Activated naive CD4-positive, alpha-beta T cell treated with anti-CD3 and anti-CD28 coated beads for 36 hours (primary cell): ENCODE measurements at regions not wholly inside any gene's neighbourhood (a gene's known extent, or its start where the extent isn't known, plus 50 kb on each side); places are given as distances from the start of the nearest gene placed in this dataset.

Experiments used
- CTCF ChIA-PET: fragments of 350-600 bp; sonication (Branson Sonifier 250); formaldehyde crosslinking; loops from one replicate; lab custom pipeline; 2021; ENCODE audit warnings: antibody characterized with exemption; lab: Charles Lee
- DNase-seq: peaks from one replicate; pipeline ENCODE4 v3.0.0-alpha.2; 2020
- H3K27ac Mint-ChIP-seq: one replicate; pipeline ENCODE4 v1.8.0; 2021; ENCODE audit warnings: mild to moderate bottlenecking, mixed read lengths
- H3K27me3 Mint-ChIP-seq: one replicate; pipeline ENCODE4 v1.8.0; 2021; ENCODE audit warnings: low read depth, mixed read lengths
- H3K36me3 Mint-ChIP-seq: one replicate; pipeline ENCODE4 v1.8.0; 2021; ENCODE audit warnings: low read depth, mixed read lengths
- H3K4me1 Mint-ChIP-seq: one replicate; pipeline ENCODE4 v1.8.0; 2021; ENCODE audit warnings: low read depth, mixed read lengths
- H3K4me3 Mint-ChIP-seq: one replicate; pipeline ENCODE4 v1.8.0; 2021; ENCODE audit warnings: mild to moderate bottlenecking, moderate library complexity, mixed read lengths
- H3K9me3 Mint-ChIP-seq: one replicate; pipeline ENCODE4 v1.8.0; 2021; ENCODE audit warnings: mixed read lengths
- intact Hi-C: fragments of 100-400 bp; cut with micrococcal nuclease; formaldehyde crosslinking; loops from one replicate; pipeline ENCODE4 v1.15.1; 2023

GRCh38 chr2:103469800-103470199 is 708.0 kb downstream of the TMEM182 start:
- no peaks in the 10 kb centered on the region for H3K27me3 Mint-ChIP-seq
- DNase-seq = no peak
- no peak overlapping the region for H3K27ac Mint-ChIP-seq
- H3K4me3 Mint-ChIP-seq = no peak overlapping the region
- H3K9me3 Mint-ChIP-seq = peaks cover 22% of the 10 kb centered on the region
- H3K36me3 Mint-ChIP-seq = no peaks in the 10 kb centered on the region
- no peaks in the 10 kb centered on the region for H3K4me1 Mint-ChIP-seq
- CTCF ChIA-PET = no interaction called here
- intact Hi-C loops = no loop called here

GRCh38 chr2:103484906-103485305 is 723.1 kb downstream of the TMEM182 start:
- DNase-seq = no peak
- Mint-ChIP-seq H3K27ac (no peak overlapping the region), H3K4me1 (no peaks in the 10 kb centered on the region), H3K4me3 (no peak overlapping the region), H3K36me3 (no peaks in the 10 kb centered on the region), H3K9me3 (no peaks in the 10 kb centered on the region), H3K27me3 (no peaks in the 10 kb centered on the region)
- intact Hi-C loops = no loop called here
- CTCF ChIA-PET = no interaction called here

DNA sequence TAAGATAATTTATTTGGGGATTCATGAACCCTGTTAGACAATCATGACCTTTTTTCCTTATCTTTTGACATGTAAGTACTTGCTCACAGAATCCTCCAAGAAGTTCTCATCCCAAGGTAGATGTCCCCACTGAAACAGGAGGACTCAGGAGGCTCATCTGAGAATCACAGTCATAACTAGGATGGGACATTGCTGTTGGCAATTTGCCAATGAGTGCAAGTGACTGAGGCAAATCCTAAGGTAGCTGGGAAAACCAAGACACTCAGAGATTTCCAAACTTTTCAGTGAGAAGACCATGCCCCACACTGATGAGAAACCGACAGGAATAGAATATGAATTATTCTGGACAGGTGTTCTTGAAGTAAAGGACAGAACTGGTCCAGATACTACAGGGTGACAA is 735.0 kb downstream of the TMEM182 start:
- CTCF ChIA-PET = no interaction called here
- Mint-ChIP-seq H3K36me3 (no peaks in the 10 kb centered on the region), H3K27ac (no peak overlapping the region), H3K9me3 (peaks cover 6% of the 10 kb centered on the region), H3K4me3 (no peak overlapping the region), H3K27me3 (no peaks in the 10 kb centered on the region), H3K4me1 (no peaks in the 10 kb centered on the region)
- DNase-seq = no peak
- intact Hi-C loops = no loop called here

DNA sequence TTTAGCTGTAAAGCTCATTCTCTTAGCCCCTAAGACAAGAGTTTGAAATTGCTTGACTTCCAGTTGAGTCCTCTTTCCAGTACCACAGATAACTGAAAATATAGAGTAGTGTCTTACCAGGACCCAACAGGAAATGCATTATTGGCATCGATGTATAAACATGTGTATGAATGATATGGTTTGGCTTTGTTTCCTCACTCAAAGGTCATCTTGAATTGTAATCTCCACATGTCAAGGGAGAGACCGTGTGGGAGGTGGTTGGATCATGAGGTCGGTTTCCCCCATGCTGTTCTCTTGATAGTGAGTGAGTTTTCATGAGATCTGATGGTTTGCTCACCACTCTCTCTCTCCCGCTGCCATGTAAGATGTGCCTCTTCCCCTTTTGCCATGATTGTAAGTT is 745.0 kb downstream of the TMEM182 start:
- H3K27me3 Mint-ChIP-seq = no peaks in the 10 kb centered on the region
- intact Hi-C loops = no loop called here

GRCh38 chr2:103512442-103512841 is 750.6 kb downstream of the TMEM182 start:
- Mint-ChIP-seq H3K27me3 (no peaks in the 10 kb centered on the region), H3K27ac (no peak overlapping the region), H3K4me3 (no peak overlapping the region), H3K4me1 (no peaks in the 10 kb centered on the region), H3K36me3 (no peaks in the 10 kb centered on the region), H3K9me3 (peaks cover 18% of the 10 kb centered on the region)
- intact Hi-C loops = no loop called here
- no peak for DNase-seq
- CTCF ChIA-PET = interaction anchor here (0.7 kb wide), 1 partner anchor 224 kb away, joined by 3 read pairs; no protein-coding TSS in a partner anchor

More for the DNA sequence above, 745.0 kb downstream of the TMEM182 start:
- Mint-ChIP-seq H3K9me3 (peaks cover 14% of the 10 kb centered on the region), H3K36me3 (no peaks in the 10 kb centered on the region), H3K27ac (no peak overlapping the region), H3K4me3 (no peak overlapping the region), H3K4me1 (no peaks in the 10 kb centered on the region)
- DNase-seq = no peak
- CTCF ChIA-PET = no interaction called here

DNA sequence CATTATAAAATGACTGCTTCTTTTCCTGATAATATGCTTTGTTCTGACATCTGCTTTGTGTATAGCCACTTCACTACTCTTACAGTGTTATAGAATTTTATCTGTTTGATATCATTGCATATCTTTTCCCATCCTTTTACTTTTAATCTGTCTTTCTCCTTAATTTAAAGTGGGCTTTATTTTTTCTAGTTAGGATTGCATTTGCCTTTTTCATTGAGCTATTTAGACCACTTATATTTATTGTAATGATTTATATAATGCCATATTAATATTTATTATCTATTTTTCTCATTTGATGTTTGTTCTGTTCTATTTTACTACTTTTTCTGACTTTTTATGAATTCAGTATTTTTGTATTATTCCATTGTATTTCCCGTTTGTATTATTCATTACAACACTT is 758.7 kb downstream of the TMEM182 start:
- Mint-ChIP-seq H3K27me3 (no peaks in the 10 kb centered on the region), H3K4me3 (no peak overlapping the region), H3K27ac (no peak overlapping the region), H3K36me3 (no peaks in the 10 kb centered on the region), H3K4me1 (no peaks in the 10 kb centered on the region), H3K9me3 (peaks cover 4% of the 10 kb centered on the region)
- DNase-seq = no peak
- intact Hi-C loops = no loop called here
- CTCF ChIA-PET = no interaction called here

GRCh38 chr2:103525756-103526155 is 763.9 kb downstream of the TMEM182 start:
- CTCF ChIA-PET = no interaction called here
- Mint-ChIP-seq H3K36me3 (no peaks in the 10 kb centered on the region), H3K9me3 (peaks cover 2% of the 10 kb centered on the region), H3K4me3 (no peak overlapping the region), H3K4me1 (no peaks in the 10 kb centered on the region), H3K27ac (no peak overlapping the region), H3K27me3 (no peaks in the 10 kb centered on the region)
- DNase-seq = no peak
- intact Hi-C loops = no loop called here

- Mint-ChIP-seq H3K9me3 (peaks cover 2% of the 10 kb centered on the region), H3K4me1 (no peaks in the 10 kb centered on the region), H3K27ac (no peak overlapping the region), H3K27me3 (no peaks in the 10 kb centered on the region), H3K4me3 (no peak overlapping the region), H3K36me3 (no peaks in the 10 kb centered on the region)
- intact Hi-C loops = no loop called here
- CTCF ChIA-PET = no interaction called here
- no peak for DNase-seq
Measured at GRCh38 chr2:103526757-103527156, 764.9 kb downstream of the TMEM182 start.

- H3K4me3 Mint-ChIP-seq = no peak overlapping the region
- intact Hi-C loops = no loop called here
Measured at GRCh38 chr2:103527278-103527677, 765.4 kb downstream of the TMEM182 start.

GRCh38 chr2:103529798-103530502 is 768.1 kb downstream of the TMEM182 start:
- Mint-ChIP-seq H3K27me3 (no peaks in the 10 kb centered on the region), H3K27ac (no peak overlapping the region), H3K36me3 (no peaks in the 10 kb centered on the region), H3K4me3 (no peak overlapping the region), H3K4me1 (no peaks in the 10 kb centered on the region), H3K9me3 (peaks cover 11% of the 10 kb centered on the region)
- CTCF ChIA-PET = no interaction called here
- no peak for DNase-seq
- intact Hi-C loops = no loop called here

More at GRCh38 chr2:103527278-103527677, 765.4 kb downstream of the TMEM182 start:
- no peaks in the 10 kb centered on the region for H3K36me3 Mint-ChIP-seq
- H3K9me3 Mint-ChIP-seq = peaks cover 2% of the 10 kb centered on the region
- H3K4me1 Mint-ChIP-seq = no peaks in the 10 kb centered on the region
- no peak for DNase-seq
- CTCF ChIA-PET = no interaction called here
- H3K27ac Mint-ChIP-seq = no peak overlapping the region
- H3K27me3 Mint-ChIP-seq = no peaks in the 10 kb centered on the region

DNA sequence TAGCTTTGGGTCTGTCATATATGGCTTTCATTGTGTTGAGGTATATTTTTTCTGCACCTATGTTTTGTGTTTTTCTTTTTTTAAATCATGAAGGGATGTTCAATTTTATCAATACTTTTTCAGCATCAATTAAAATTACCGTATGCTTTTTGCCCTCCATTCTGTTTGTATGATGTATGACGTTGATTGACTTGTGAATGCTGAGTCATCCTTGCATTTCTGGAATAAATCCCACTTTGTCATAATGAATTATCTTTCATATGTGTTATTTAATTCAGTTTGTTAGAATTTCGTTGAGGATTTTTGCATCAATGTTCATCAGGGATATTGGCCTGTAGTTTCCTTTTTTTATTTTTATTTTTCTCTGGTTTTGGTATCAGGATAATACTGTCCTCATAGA is 790.9 kb downstream of the TMEM182 start:
- H3K27ac Mint-ChIP-seq = no peak overlapping the region
- no peak for DNase-seq
- H3K4me3 Mint-ChIP-seq = no peak overlapping the region
- no peaks in the 10 kb centered on the region for H3K36me3 Mint-ChIP-seq
- peaks cover 10% of the 10 kb centered on the region for H3K9me3 Mint-ChIP-seq
- H3K27me3 Mint-ChIP-seq = no peaks in the 10 kb centered on the region
- CTCF ChIA-PET = no interaction called here
- no peaks in the 10 kb centered on the region for H3K4me1 Mint-ChIP-seq
- intact Hi-C loops = no loop called here

- intact Hi-C loops = no loop called here
- Mint-ChIP-seq H3K27ac (no peak overlapping the region), H3K9me3 (peaks cover 17% of the 10 kb centered on the region), H3K36me3 (no peaks in the 10 kb centered on the region), H3K4me3 (no peak overlapping the region), H3K4me1 (no peaks in the 10 kb centered on the region), H3K27me3 (no peaks in the 10 kb centered on the region)
- CTCF ChIA-PET = no interaction called here
- DNase-seq = no peak
Measured at GRCh38 chr2:103594823-103595222, 833.0 kb downstream of the TMEM182 start.

DNA sequence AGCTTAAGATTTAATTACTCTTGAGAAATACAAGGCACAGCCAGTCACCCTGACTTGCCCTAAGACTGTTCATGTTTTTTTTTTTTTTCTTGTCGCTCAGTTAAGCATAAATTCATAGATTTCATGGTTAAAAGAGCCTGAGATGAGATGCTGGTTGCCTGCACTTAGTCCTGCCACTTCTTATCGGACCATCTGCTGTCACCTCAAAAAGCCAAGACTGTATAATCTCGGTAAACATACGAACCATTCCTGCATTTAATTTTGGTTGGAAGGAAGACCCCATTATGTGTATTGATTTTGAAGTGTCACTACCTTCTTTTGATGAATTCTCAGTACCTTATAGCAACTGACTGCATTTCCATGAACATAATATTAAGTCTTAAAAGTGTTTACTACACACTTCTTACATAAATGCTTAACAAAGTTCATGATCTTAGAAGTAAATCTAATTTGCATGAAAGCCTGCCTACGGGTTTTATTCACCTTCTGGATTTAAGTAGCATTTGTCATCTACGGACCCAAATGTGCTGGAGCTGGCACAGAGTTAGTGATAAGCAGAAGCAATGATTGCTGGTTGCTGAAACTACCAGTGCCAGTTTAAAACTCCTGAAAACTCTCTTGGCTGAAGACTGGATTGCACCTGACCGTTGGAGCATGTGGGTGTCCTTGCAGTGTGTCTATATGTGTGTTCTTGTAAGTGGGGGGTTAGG is 843.4 kb downstream of the TMEM182 start:
- H3K9me3 Mint-ChIP-seq = peaks cover 4% of the 10 kb centered on the region
- CTCF ChIA-PET = no interaction called here
- no peak for DNase-seq
- no peaks in the 10 kb centered on the region for H3K4me1 Mint-ChIP-seq
- H3K4me3 Mint-ChIP-seq = no peak overlapping the region
- intact Hi-C loops = no loop called here
- H3K36me3 Mint-ChIP-seq = no peaks in the 10 kb centered on the region
- no peaks in the 10 kb centered on the region for H3K27me3 Mint-ChIP-seq
- no peak overlapping the region for H3K27ac Mint-ChIP-seq
